ENCODE measurements at regions not wholly inside any gene's neighbourhood (a gene's known extent, or its start where the extent isn't known, plus 50 kb on each side); places are given as distances from the start of the nearest gene placed in this dataset.

- Histone ChIP-seq H3K79me2 (ENCODE audit: control insufficient read depth, insufficient read depth, low read length) (no peaks in the 10 kb centered on the region), H3K36me3 (ENCODE audit: control insufficient read depth in 2 of 2, extremely low read depth in 1 of 2, insufficient read depth in 2 of 2, low read length in 2 of 2) (no peaks in the 10 kb centered on the region), H3K4me1 (ENCODE audit: control insufficient read depth, extremely low read depth, insufficient read depth, low read length) (peaks cover 12% of the 10 kb centered on the region), H3K9ac (replicated peaks; ENCODE audit: extremely low read depth, insufficient read depth, low read length) (no peak overlapping the region), H3K9me3 (replicated peaks; ENCODE audit: control insufficient read depth, insufficient read depth, low read length) (no peaks in the 10 kb centered on the region), H3K27me3 (ENCODE audit: control insufficient read depth in 2 of 2, insufficient read depth in 2 of 2, low read length in 2 of 2) (no peaks in the 10 kb centered on the region), H3K27ac (ENCODE audit: insufficient read depth, low read depth, low read length) (no peak overlapping the region), H3K4me2 (ENCODE audit: insufficient read depth, low read length) (no peak overlapping the region), H3K4me3 (replicated peaks in 1 of 3; ENCODE audit: insufficient read depth in 1 of 3, low read depth in 1 of 3, low read length in 3 of 3) (no peak overlapping the region), H2AFZ (ENCODE audit: low read depth, low read length) (peak overlapping the region; percentile 32), H4K20me1 (replicated peaks; ENCODE audit: control insufficient read depth, extremely low read depth, insufficient read depth, low read length) (no peaks in the 10 kb centered on the region), H3K9me1 (replicated peaks; ENCODE audit: control insufficient read depth, extremely low read depth, insufficient read depth, low read length) (no peaks in the 10 kb centered on the region)
- DNase-seq (ENCODE audit: low read depth, low spot score) (no peak), FAIRE-seq (no peak)
- ChIA-PET POLR2A (no interaction called here), CTCF (interaction anchor here (0.9 to 1.0 kb wide), 2 partner anchors 12 to 16 kb away, joined by 3 read pairs; no protein-coding TSS in a partner anchor)
- no peak for TF ChIP-seq POLR2A (IDR thresholded peaks at IDR 0.05; ENCODE audit: low read depth, low read length)
- TF ChIP-seq, protein P1, sequence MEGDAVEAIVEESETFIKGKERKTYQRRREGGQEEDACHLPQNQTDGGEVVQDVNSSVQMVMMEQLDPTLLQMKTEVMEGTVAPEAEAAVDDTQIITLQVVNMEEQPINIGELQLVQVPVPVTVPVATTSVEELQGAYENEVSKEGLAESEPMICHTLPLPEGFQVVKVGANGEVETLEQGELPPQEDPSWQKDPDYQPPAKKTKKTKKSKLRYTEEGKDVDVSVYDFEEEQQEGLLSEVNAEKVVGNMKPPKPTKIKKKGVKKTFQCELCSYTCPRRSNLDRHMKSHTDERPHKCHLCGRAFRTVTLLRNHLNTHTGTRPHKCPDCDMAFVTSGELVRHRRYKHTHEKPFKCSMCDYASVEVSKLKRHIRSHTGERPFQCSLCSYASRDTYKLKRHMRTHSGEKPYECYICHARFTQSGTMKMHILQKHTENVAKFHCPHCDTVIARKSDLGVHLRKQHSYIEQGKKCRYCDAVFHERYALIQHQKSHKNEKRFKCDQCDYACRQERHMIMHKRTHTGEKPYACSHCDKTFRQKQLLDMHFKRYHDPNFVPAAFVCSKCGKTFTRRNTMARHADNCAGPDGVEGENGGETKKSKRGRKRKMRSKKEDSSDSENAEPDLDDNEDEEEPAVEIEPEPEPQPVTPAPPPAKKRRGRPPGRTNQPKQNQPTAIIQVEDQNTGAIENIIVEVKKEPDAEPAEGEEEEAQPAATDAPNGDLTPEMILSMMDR (IDR thresholded peaks at IDR 0.05; ENCODE audit: extremely low read depth in 1 of 2, insufficient read depth in 1 of 2, low read depth in 1 of 2, low read length in 2 of 2): no peak
- no peak for TF ChIP-seq FOS (IDR thresholded peaks at IDR 0.05; ENCODE audit: borderline replicate concordance, insufficient read depth, low read length)
- no peak for TF ChIP-seq MAX (IDR thresholded peaks at IDR 0.05; ENCODE audit: insufficient read depth, insufficient read length)
- no peak for TF ChIP-seq GATA2 (IDR thresholded peaks at IDR 0.05; ENCODE audit: insufficient read depth, insufficient read length, low read depth, low read length)
- TF ChIP-seq JUN (IDR thresholded peaks at IDR 0.05; ENCODE audit: borderline replicate concordance, insufficient read depth, insufficient read length, low read depth): no peak
- TF ChIP-seq MYC (IDR thresholded peaks at IDR 0.05; ENCODE audit: low read depth, low read length): no peak
- TF ChIP-seq POLR2AphosphoS5 (IDR thresholded peaks at IDR 0.05; ENCODE audit: insufficient read depth, low read depth, low read length): no peak
- no peak for TF ChIP-seq EZH2 (IDR thresholded peaks at IDR 0.05; ENCODE audit: borderline replicate concordance, low read depth, low read length, severe bottlenecking)
- BruUV-seq (replicated peaks): no TSS peak
- intact Hi-C loops (cut with micrococcal nuclease) (no loop called here), dilution Hi-C loops (cut with MboI; ENCODE audit: extremely low pct_ligation_motif_present, low sequenced_read_pairs) (no loop called here)
These were observed 205.7 kb upstream of the HMGA2 start for GRCh38 chr12:65618588-65618987.
